Activated naive CD4-positive, alpha-beta T cell treated with anti-CD3 and anti-CD28 coated beads, Interleukin-2, amount 50 U/mL, for 16 hours (primary cell): ENCODE measurements at regions not wholly inside any gene's neighbourhood (a gene's known extent, or its start where the extent isn't known, plus 50 kb on each side); places are given as distances from the start of the nearest gene placed in this dataset.
"Not testable (repeated sequence)": the region's sequence is repeated elsewhere in the genome, so short reads cannot be mapped to it uniquely, and the experiment has no call there.

Experiments used
- DNase-seq: peaks from one replicate; pipeline ENCODE4 v3.0.0-alpha.2; 2020

- no peak for DNase-seq
These were observed 141.3 kb upstream of the ARG1 start for GRCh38 chr6:131431718-131432117.

- no peak for DNase-seq
These were observed 139.1 kb upstream of the ARG1 start for GRCh38 chr6:131433927-131434326.

- DNase-seq = no peak
These were observed 136.7 kb upstream of the ARG1 start for GRCh38 chr6:131436358-131436757.

- no peak for DNase-seq
These were observed 130.0 kb upstream of the ARG1 start for GRCh38 chr6:131443014-131443413.

- DNase-seq = peak; percentile 20
These were observed 129.5 kb upstream of the ARG1 start for GRCh38 chr6:131443514-131443913.

GRCh38 chr6:131445356-131445755 lies 127.7 kb upstream of the ARG1 start:
- DNase-seq = not testable (repeated sequence)

- DNase-seq = no peak
These were observed 122.2 kb upstream of the ARG1 start for GRCh38 chr6:131450861-131451260.

GRCh38 chr6:131451321-131452144 lies 121.5 kb upstream of the ARG1 start:
- no peak for DNase-seq

- no peak for DNase-seq
These were observed 119.2 kb upstream of the ARG1 start for GRCh38 chr6:131453803-131454202.

GRCh38 chr6:131456565-131456964 lies 116.5 kb upstream of the ARG1 start:
- DNase-seq = no peak

- no peak for DNase-seq
These were observed 114.0 kb upstream of the ARG1 start for GRCh38 chr6:131459005-131459404.

GRCh38 chr6:131460614-131461000 lies 112.4 kb upstream of the ARG1 start:
- DNase-seq = no peak

GRCh38 chr6:131469130-131469529 lies 103.9 kb upstream of the ARG1 start:
- DNase-seq = no peak

- DNase-seq = no peak
These were observed 102.5 kb upstream of the ARG1 start for GRCh38 chr6:131470534-131470933.

GRCh38 chr6:131471331-131471730 lies 101.7 kb upstream of the ARG1 start:
- no peak for DNase-seq

GRCh38 chr6:131473303-131473702 lies 99.7 kb upstream of the ARG1 start:
- DNase-seq = not testable (repeated sequence)

GRCh38 chr6:131476362-131476761 lies 96.7 kb upstream of the ARG1 start:
- DNase-seq = no peak

- DNase-seq = not testable (repeated sequence)
These were observed 94.2 kb upstream of the ARG1 start for GRCh38 chr6:131478740-131479211.

GRCh38 chr6:131486608-131487007 lies 86.4 kb upstream of the ARG1 start:
- DNase-seq = no peak

GRCh38 chr6:131488780-131489179 lies 84.2 kb upstream of the ARG1 start:
- DNase-seq = no peak

GRCh38 chr6:131490441-131490840 lies 82.6 kb upstream of the ARG1 start:
- no peak for DNase-seq

GRCh38 chr6:131492932-131493573 lies 80.0 kb upstream of the ARG1 start:
- no peak for DNase-seq

GRCh38 chr6:131504387-131504786 lies 68.6 kb upstream of the ARG1 start:
- DNase-seq = not testable (repeated sequence)

GRCh38 chr6:131510094-131510493 lies 62.9 kb upstream of the ARG1 start:
- no peak for DNase-seq
